ENCODE measurements at regions not wholly inside any gene's neighbourhood (a gene's known extent, or its start where the extent isn't known, plus 50 kb on each side); places are given as distances from the start of the nearest gene placed in this dataset.
A peak's percentile ranks its signal among the peaks of the same experiment; 100 is the strongest.

- Histone ChIP-seq H3K4me1 (ENCODE audit: control insufficient read depth in 5 of 5, insufficient read depth in 5 of 5, low read length in 5 of 5) (no peaks in the 10 kb centered on the region), H3K4me3 (no peak overlapping the region), H3K27ac (ENCODE audit: low read depth in 1 of 2, low read length in 1 of 2) (no peak overlapping the region), H3K27me3 (ENCODE audit: control insufficient read depth in 3 of 3, insufficient read depth in 3 of 3, low read length in 2 of 3) (no peaks in the 10 kb centered on the region), H3K9me3 (ENCODE audit: control insufficient read depth in 4 of 4, insufficient read depth in 3 of 4, low read length in 3 of 4) (no peaks in the 10 kb centered on the region), H3K36me3 (ENCODE audit: control insufficient read depth in 4 of 4, insufficient read depth in 4 of 4, low read length in 4 of 4) (no peaks in the 10 kb centered on the region), H3K9ac (ENCODE audit: insufficient read depth in 1 of 2, low read length in 2 of 2) (no peak overlapping the region)
- DNase-seq: no peak
- TF ChIP-seq CTCF (IDR thresholded peaks at IDR 0.05; ENCODE audit: control extremely low read depth, extremely low read depth): no peak
- no peak for ATAC-seq (ENCODE audit: insufficient read depth, low FRiP score)
- 86 to 91% methylated on average over 4 of the region's 4 CpGs for WGBS, 2 donors
These were observed 109.3 kb downstream of the C3orf38 start for GRCh38 chr3:88259045-88259444.

- Histone ChIP-seq H3K27me3 (ENCODE audit: control insufficient read depth in 3 of 3, insufficient read depth in 3 of 3, low read length in 2 of 3) (no peaks in the 10 kb centered on the region), H3K4me3 (no peak overlapping the region), H3K4me1 (ENCODE audit: control insufficient read depth in 5 of 5, insufficient read depth in 5 of 5, low read length in 5 of 5) (peaks cover 0 to 1% (median 0%) of the 10 kb centered on the region in 5 donors), H3K36me3 (ENCODE audit: control insufficient read depth in 4 of 4, insufficient read depth in 4 of 4, low read length in 4 of 4) (no peaks in the 10 kb centered on the region), H3K9ac (ENCODE audit: insufficient read depth in 1 of 2, low read length in 2 of 2) (no peak overlapping the region), H3K9me3 (ENCODE audit: control insufficient read depth in 4 of 4, insufficient read depth in 3 of 4, low read length in 3 of 4) (no peaks in the 10 kb centered on the region), H3K27ac (ENCODE audit: low read depth in 1 of 2, low read length in 1 of 2) (no peak overlapping the region)
- no peak for TF ChIP-seq CTCF (IDR thresholded peaks at IDR 0.05; ENCODE audit: control extremely low read depth, extremely low read depth)
- 67 to 80% methylated on average over 4 of the region's 4 CpGs for WGBS, 2 donors
- ATAC-seq (ENCODE audit: insufficient read depth, low FRiP score): no peak
- DNase-seq: no peak
These were observed 112.8 kb downstream of the C3orf38 start for GRCh38 chr3:88262527-88262926.

- Histone ChIP-seq H3K36me3 (ENCODE audit: control insufficient read depth in 4 of 4, insufficient read depth in 4 of 4, low read length in 4 of 4) (no peaks in the 10 kb centered on the region), H3K4me1 (ENCODE audit: control insufficient read depth in 5 of 5, insufficient read depth in 5 of 5, low read length in 5 of 5) (peaks cover 0 to 7% (median 0%) of the 10 kb centered on the region in 5 donors), H3K4me3 (no peak overlapping the region), H3K27ac (ENCODE audit: low read depth in 1 of 2, low read length in 1 of 2) (no peak overlapping the region), H3K27me3 (ENCODE audit: control insufficient read depth in 3 of 3, insufficient read depth in 3 of 3, low read length in 2 of 3) (no peaks in the 10 kb centered on the region), H3K9me3 (ENCODE audit: control insufficient read depth in 4 of 4, insufficient read depth in 3 of 4, low read length in 3 of 4) (no peaks in the 10 kb centered on the region), H3K9ac (ENCODE audit: insufficient read depth in 1 of 2, low read length in 2 of 2) (no peak overlapping the region)
- TF ChIP-seq CTCF (IDR thresholded peaks at IDR 0.05; ENCODE audit: control extremely low read depth, extremely low read depth): no peak
- WGBS, 2 donors: 73 to 81% methylated on average over 8 of the region's 8 CpGs
- DNase-seq: no peak
- ATAC-seq (ENCODE audit: insufficient read depth, low FRiP score): no peak
These were observed 113.8 kb downstream of the C3orf38 start for GRCh38 chr3:88263417-88264100.

GRCh38 chr3:88267441-88267840 is 117.7 kb downstream of the C3orf38 start:
- Histone ChIP-seq H3K4me1 (ENCODE audit: control insufficient read depth in 5 of 5, insufficient read depth in 5 of 5, low read length in 5 of 5) (peaks cover 0 to 12% (median 0%) of the 10 kb centered on the region in 5 donors), H3K27ac (ENCODE audit: low read depth in 1 of 2, low read length in 1 of 2) (no peak overlapping the region), H3K4me3 (no peak overlapping the region), H3K27me3 (ENCODE audit: control insufficient read depth in 3 of 3, insufficient read depth in 3 of 3, low read length in 2 of 3) (no peaks in the 10 kb centered on the region), H3K9ac (ENCODE audit: insufficient read depth in 1 of 2, low read length in 2 of 2) (no peak overlapping the region), H3K36me3 (ENCODE audit: control insufficient read depth in 4 of 4, insufficient read depth in 4 of 4, low read length in 4 of 4) (no peaks in the 10 kb centered on the region), H3K9me3 (ENCODE audit: control insufficient read depth in 4 of 4, insufficient read depth in 3 of 4, low read length in 3 of 4) (no peaks in the 10 kb centered on the region)
- ATAC-seq (ENCODE audit: insufficient read depth, low FRiP score) (no peak), DNase-seq (peak in 2 of 3 donors; percentile 25 to 45)
- TF ChIP-seq CTCF (IDR thresholded peaks at IDR 0.05; ENCODE audit: control extremely low read depth, extremely low read depth): no peak
- WGBS, 2 donors: 51 to 65% methylated on average over 5 of the region's 5 CpGs

All from lung (tissue), 11 donors.